GM12878 (cell line): ENCODE measurements at regions not wholly inside any gene's neighbourhood (a gene's known extent, or its start where the extent isn't known, plus 50 kb on each side); places are given as distances from the start of the nearest gene placed in this dataset.

Experiments
- ATAC-seq: fragments of 200-7000 bp; cut with Tn5 transposase; 3 replicates; pipeline ENCODE4 v1.9.1; 2020; ENCODE audit warnings: mild to moderate bottlenecking, moderate library complexity
- BruUV-seq: library from RNA; stranded (reverse); fragments of 400-500 nt; replicated peaks from 2 replicates; lab custom pipeline; 2021; lab: Mats Ljungman, UMichigan
- CTCF ChIA-PET: fragments of 300-600 bp; sonication (Branson Sonifier 250); formaldehyde crosslinking; extraction: SDS; loops from one replicate; lab custom pipeline; 2021; ENCODE audit warnings: inconsistent platforms; lab: Yijun Ruan, JAX
- POLR2A ChIA-PET: fragments of 350-600 bp; formaldehyde crosslinking; extraction: SDS; loops from one replicate; lab custom pipeline; 2021; ENCODE audit warnings: inconsistent platforms; lab: Charles Lee
- RAD21 ChIA-PET: fragments of 300-600 bp; sonication (Branson Sonifier 250); formaldehyde crosslinking; loops from one replicate; lab custom pipeline; 2023; ENCODE audit warnings: antibody characterized with exemption; ENCODE audit not compliant: unreplicated experiment; lab: Charles Lee
- SMC1A ChIA-PET: fragments of 300-600 bp; sonication (Branson Sonifier 250); formaldehyde crosslinking; loops from one replicate; lab custom pipeline; 2023; ENCODE audit not compliant: unreplicated experiment, uncharacterized antibody; lab: Charles Lee
- DNase-seq: peaks from one replicate; pipeline ENCODE4 v3.0.0-alpha.2; 2011; ENCODE audit warnings: low read depth, low spot score
- FAIRE-seq: peaks from 3 replicates; lab custom pipeline; 2011; peaks lifted over from hg19 to GRCh38; lab: Jason Lieb, UNC
- H2AFZ ChIP-seq: 2 replicates; pipeline ENCODE4 v1.6.0; 2011; ENCODE audit warnings: low read depth, low read length, control low read depth; ENCODE audit not compliant: control insufficient read depth
- H3K27ac ChIP-seq: 2 replicates; pipeline ENCODE4 v1.5.1; 2011; ENCODE audit warnings: control low read depth; ENCODE audit not compliant: control insufficient read depth, insufficient read depth
- H3K27me3 ChIP-seq, 2 experiments: replicated peaks in 1 of 2; 2 replicates each; pipeline versions ENCODE4 v1.6.0 to v1.6.1; 2011; ENCODE audit warnings: low read length in 1 of 2; ENCODE audit not compliant: control insufficient read depth in 2 of 2, insufficient read depth in 2 of 2
- H3K36me3 ChIP-seq, 2 experiments: 2 replicates each; pipeline ENCODE4 v1.5.1; 2011; ENCODE audit warnings: low read length in 1 of 2; ENCODE audit not compliant: control insufficient read depth in 2 of 2, insufficient read depth in 2 of 2
- H3K4me1 ChIP-seq: 2 replicates; pipeline ENCODE4 v1.6.1; 2011; ENCODE audit warnings: mild to moderate bottlenecking, low read length, moderate library complexity, mixed read lengths; ENCODE audit not compliant: control insufficient read depth, insufficient read depth
- H3K4me2 ChIP-seq: 2 replicates; pipeline ENCODE4 v1.6.0; 2011; ENCODE audit warnings: control low read depth; ENCODE audit not compliant: control insufficient read depth, insufficient read depth
- H3K4me3 ChIP-seq: fragments of 200-600 bp; sonication (generic); 2 replicates; pipeline ENCODE4 v1.5.1; 2016
- H3K79me2 ChIP-seq: 2 replicates; pipeline ENCODE4 v1.6.0; 2011; ENCODE audit warnings: low read length; ENCODE audit not compliant: control insufficient read depth, insufficient read depth
- H3K9ac ChIP-seq: 2 replicates; pipeline ENCODE4 v1.8.0; 2011; ENCODE audit warnings: low read length, control low read depth, mixed read lengths; ENCODE audit not compliant: control insufficient read depth, insufficient read depth
- H3K9me3 ChIP-seq: replicated peaks from 3 replicates; pipeline ENCODE4 v1.5.1; 2011; ENCODE audit warnings: mild to moderate bottlenecking, low read length; ENCODE audit not compliant: control insufficient read depth, insufficient read depth
- H4K20me1 ChIP-seq: 2 replicates; pipeline ENCODE4 v1.6.0; 2011; ENCODE audit not compliant: control insufficient read depth, insufficient read depth
- CREM ChIP-seq: IDR thresholded peaks from 2 replicates; pipeline ENCODE4 v1.6.1; 2014; ENCODE audit warnings: antibody characterized with exemption, low read depth
- EGR1 ChIP-seq, 2 experiments: IDR thresholded peaks; 1 replicate in 1 of 2; 2 replicates in 1 of 2; pipeline ENCODE4 v1.6.1; 2011 to 2012; ENCODE audit warnings: low read depth in 2 of 2, low read length in 2 of 2, borderline replicate concordance in 1 of 2, mild to moderate bottlenecking in 1 of 2, moderate library complexity in 1 of 2
- ESRRA ChIP-seq: IDR thresholded peaks from 2 replicates; pipeline ENCODE4 v1.6.1; 2012; ENCODE audit warnings: mild to moderate bottlenecking, low read length, improper control_type of control experiment
- MTA3 ChIP-seq: IDR thresholded peaks from 2 replicates; pipeline ENCODE4 v1.6.1; 2012; ENCODE audit warnings: low read length, inconsistent platforms, borderline replicate concordance
- PAX5 ChIP-seq: IDR thresholded peaks from 2 replicates; pipeline ENCODE4 v1.6.1; 2011; ENCODE audit warnings: low read depth, low read length, borderline replicate concordance
- POLR2A ChIP-seq: IDR thresholded peaks from 2 replicates; pipeline ENCODE4 v1.6.1; 2011; ENCODE audit warnings: low read depth, mild to moderate bottlenecking, low read length
- RB1 ChIP-seq: fragments of 450-650 bp; formaldehyde crosslinking; IDR thresholded peaks from 2 replicates; pipeline ENCODE4 v1.6.1; 2017; ENCODE audit warnings: mild to moderate bottlenecking, borderline replicate concordance
- RELA ChIP-seq: fragments of 450-650 bp; IDR thresholded peaks from 2 replicates; pipeline ENCODE4 v1.8.0; 2014; ENCODE audit warnings: borderline replicate concordance; ENCODE audit not compliant: partially characterized antibody
- STAT3 ChIP-seq: IDR thresholded peaks from 2 replicates; pipeline ENCODE4 v1.6.1; 2011; ENCODE audit warnings: low read depth, low read length, improper control_type of control experiment
- SUPT20H ChIP-seq: IDR thresholded peaks from 2 replicates; pipeline ENCODE4 v1.6.1; 2011; ENCODE audit warnings: low read depth, mild to moderate bottlenecking, low read length, moderate library complexity, borderline replicate concordance; ENCODE audit not compliant: control insufficient read depth
- ZBED1 ChIP-seq: IDR thresholded peaks from 2 replicates; pipeline ENCODE4 v1.6.1; 2016; ENCODE audit warnings: borderline replicate concordance
- ZNF274 ChIP-seq: IDR thresholded peaks from one replicate; pipeline ENCODE4 v1.8.0; 2011; ENCODE audit not compliant: insufficient read length, insufficient read depth
- ZNF622 ChIP-seq: fragments of 450-650 bp; IDR thresholded peaks from 2 replicates; pipeline ENCODE4 v1.6.1; 2017; ENCODE audit warnings: mild to moderate bottlenecking, inconsistent platforms
- ZZZ3 ChIP-seq: IDR thresholded peaks from 2 replicates; pipeline ENCODE4 v1.6.1; 2011; ENCODE audit warnings: low read depth; ENCODE audit not compliant: control insufficient read depth, insufficient read length
- WGBS: methylation state at CpG from one replicate; pipeline ENCODE4 v1.1.6; 2016; ENCODE audit warnings: low lambda C conversion rate; ENCODE audit not compliant: insufficient replicate concordance, insufficient coverage; ENCODE audit errors: missing lambda C conversion rate; 5-methylcytosine and 5-hydroxymethylcytosine counted together
- in situ Hi-C: fragments of 300-500 bp; cut with MboI; formaldehyde crosslinking; loops from 9 replicates; pipeline ENCODE4 v1.14.3; 2018; ENCODE audit warnings: mixed read lengths
- intact Hi-C: fragments of 100-400 bp; cut with micrococcal nuclease; formaldehyde crosslinking; loops from one replicate; pipeline ENCODE4 v1.14.2; 2022; ENCODE audit not compliant: unreplicated experiment
- TF ChIP-seq, protein P1 (sequence below): fragments of 450-650 bp; IDR thresholded peaks from 2 replicates; pipeline ENCODE4 v1.6.1; 2017; ENCODE audit warnings: mild to moderate bottlenecking, low read depth, inconsistent platforms; ENCODE audit not compliant: poor library complexity, severe bottlenecking
- TF ChIP-seq, protein P2 (sequence below): IDR thresholded peaks from 2 replicates; pipeline ENCODE4 v1.6.1; 2012; ENCODE audit warnings: low read depth, low read length, improper control_type of control experiment

DNA sequence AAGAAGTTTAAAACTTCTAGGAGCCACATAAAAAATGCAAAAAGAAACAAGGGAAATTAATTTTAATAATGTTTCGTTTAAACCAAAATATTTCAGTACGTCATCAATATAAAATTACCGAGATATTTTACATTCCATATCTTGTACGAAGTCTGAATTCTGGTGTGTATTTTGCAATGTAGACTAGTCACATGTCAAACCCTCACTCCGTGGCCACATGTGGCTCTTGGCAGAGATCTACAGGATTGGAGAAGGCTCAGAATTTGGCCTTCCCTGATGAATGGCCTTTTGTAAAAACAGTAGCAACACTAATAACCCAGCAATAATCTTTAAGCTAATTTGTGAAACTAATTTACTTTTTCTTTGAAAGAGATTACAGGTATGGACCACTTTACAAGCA lies 217.1 kb downstream of the PRL start:
- no peak for TF ChIP-seq ZNF274
- no peak for TF ChIP-seq ESRRA
- no peak for TF ChIP-seq ZNF622
- TF ChIP-seq PAX5 = no peak
- no peak for TF ChIP-seq ZBED1
- TF ChIP-seq CREM = no peak
- no peak for TF ChIP-seq MTA3
- no peak for TF ChIP-seq SUPT20H
- TF ChIP-seq RELA = no peak
- TF ChIP-seq STAT3 = no peak
- no peak for TF ChIP-seq POLR2A
- no peak for TF ChIP-seq EGR1 (IDR thresholded peaks at IDR 0.05; ENCODE audit: borderline replicate concordance in 1 of 2, low read depth in 2 of 2, low read length in 2 of 2)
- no peak for TF ChIP-seq RB1
- TF ChIP-seq, protein P1, sequence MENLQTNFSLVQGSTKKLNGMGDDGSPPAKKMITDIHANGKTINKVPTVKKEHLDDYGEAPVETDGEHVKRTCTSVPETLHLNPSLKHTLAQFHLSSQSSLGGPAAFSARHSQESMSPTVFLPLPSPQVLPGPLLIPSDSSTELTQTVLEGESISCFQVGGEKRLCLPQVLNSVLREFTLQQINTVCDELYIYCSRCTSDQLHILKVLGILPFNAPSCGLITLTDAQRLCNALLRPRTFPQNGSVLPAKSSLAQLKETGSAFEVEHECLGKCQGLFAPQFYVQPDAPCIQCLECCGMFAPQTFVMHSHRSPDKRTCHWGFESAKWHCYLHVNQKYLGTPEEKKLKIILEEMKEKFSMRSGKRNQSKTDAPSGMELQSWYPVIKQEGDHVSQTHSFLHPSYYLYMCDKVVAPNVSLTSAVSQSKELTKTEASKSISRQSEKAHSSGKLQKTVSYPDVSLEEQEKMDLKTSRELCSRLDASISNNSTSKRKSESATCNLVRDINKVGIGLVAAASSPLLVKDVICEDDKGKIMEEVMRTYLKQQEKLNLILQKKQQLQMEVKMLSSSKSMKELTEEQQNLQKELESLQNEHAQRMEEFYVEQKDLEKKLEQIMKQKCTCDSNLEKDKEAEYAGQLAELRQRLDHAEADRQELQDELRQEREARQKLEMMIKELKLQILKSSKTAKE = no peak
- TF ChIP-seq ZZZ3 = no peak
- TF ChIP-seq, protein P2, sequence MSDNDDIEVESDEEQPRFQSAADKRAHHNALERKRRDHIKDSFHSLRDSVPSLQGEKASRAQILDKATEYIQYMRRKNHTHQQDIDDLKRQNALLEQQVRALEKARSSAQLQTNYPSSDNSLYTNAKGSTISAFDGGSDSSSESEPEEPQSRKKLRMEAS = no peak
- no peak overlapping the region for H2AFZ ChIP-seq
- ChIA-PET POLR2A (interaction anchor here (1.0 kb wide), 1 partner anchor 11 kb away, joined by 3 read pairs; no protein-coding TSS in a partner anchor), SMC1A (interaction anchor here (1.1 kb wide), 1 partner anchor 17 kb away, joined by 3 read pairs; no protein-coding TSS in a partner anchor), RAD21 (interaction anchor here (0.8 to 1.3 kb wide), 2 partner anchors 11 to 15 kb away, joined by 4 to 7 read pairs; no protein-coding TSS in a partner anchor), CTCF (no interaction called here)
- no peaks in the 10 kb centered on the region for H3K9me3 ChIP-seq
- intact Hi-C loops (no loop called here), in situ Hi-C loops (no loop called here)
- no peak overlapping the region for H3K4me2 ChIP-seq
- FAIRE-seq = no peak
- no peaks in the 10 kb centered on the region for H3K36me3 ChIP-seq
- H3K27ac ChIP-seq = no peak overlapping the region
- no peak for DNase-seq
- H3K4me3 ChIP-seq = no peak overlapping the region
- no TSS peak for BruUV-seq
- no peaks in the 10 kb centered on the region; the same call in 1 of the 2 replicates for H3K4me1 ChIP-seq
- ATAC-seq = no peak
- no peaks in the 10 kb centered on the region for H4K20me1 ChIP-seq
- H3K79me2 ChIP-seq = no peaks in the 10 kb centered on the region
- WGBS = 58% methylated on average over 5 of the region's 5 CpGs
- no peaks in the 10 kb centered on the region for H3K27me3 ChIP-seq
- no peak overlapping the region for H3K9ac ChIP-seq
